ENCODE measurements at regions not wholly inside any gene's neighbourhood (a gene's known extent, or its start where the extent isn't known, plus 50 kb on each side); places are given as distances from the start of the nearest gene placed in this dataset.

DNA sequence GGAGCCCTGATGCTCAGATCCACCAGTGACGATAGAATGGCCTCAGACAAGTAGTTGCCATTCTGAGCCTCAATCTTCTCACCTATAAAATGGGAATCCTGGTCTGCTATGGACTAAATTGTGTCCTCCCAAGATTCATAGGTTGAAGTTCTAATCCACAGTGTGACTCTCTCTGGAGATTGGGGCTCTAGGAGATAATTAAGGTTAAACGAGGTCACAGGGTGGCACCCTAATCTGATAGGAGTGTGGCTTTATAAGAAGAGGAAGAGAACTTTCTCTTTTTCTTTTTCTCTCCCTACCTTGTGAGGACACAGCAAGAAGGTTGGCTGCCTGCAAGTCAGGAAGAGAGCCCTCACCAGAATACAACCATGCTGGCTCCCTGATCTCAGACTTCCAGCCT, 214.1 kb downstream of the KATNAL1 start:
- DNase-seq (ENCODE audit: low spot score in 2 of 2) (no peak), ATAC-seq (no peak)
- H3K36me3 Mint-ChIP-seq: no peaks in the 10 kb centered on the region
- H3K9me3 Mint-ChIP-seq: no peaks in the 10 kb centered on the region
- H3K27ac Mint-ChIP-seq: no peak overlapping the region

GRCh38 chr13:30091691-30092090, 215.7 kb downstream of the KATNAL1 start:
- no peaks in the 10 kb centered on the region for H3K36me3 Mint-ChIP-seq
- ATAC-seq (no peak), DNase-seq (ENCODE audit: low spot score in 2 of 2) (no peak)
- H3K27ac Mint-ChIP-seq: peak overlapping the region in 1 of 2 donors; percentile 16
- H3K9me3 Mint-ChIP-seq: no peaks in the 10 kb centered on the region

DNA sequence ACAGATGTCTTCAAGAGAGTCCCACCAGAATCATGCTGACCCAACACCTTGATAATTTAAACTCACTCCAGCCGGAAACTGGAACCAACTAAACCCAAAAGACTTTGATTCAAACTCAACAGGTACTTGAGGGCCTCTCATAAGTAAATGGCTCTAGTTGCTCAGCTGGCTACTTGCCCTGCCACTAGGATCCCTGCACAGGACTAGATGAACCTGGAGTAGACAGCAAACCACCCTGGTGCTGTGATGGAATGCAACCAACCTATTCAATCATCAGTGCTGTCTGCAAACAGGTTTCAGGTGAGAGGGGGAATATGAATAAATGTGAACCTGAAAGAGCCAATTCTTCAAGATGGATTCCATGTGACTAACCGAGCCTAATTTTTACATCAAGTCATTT, 216.3 kb downstream of the KATNAL1 start:
- no peaks in the 10 kb centered on the region for H3K9me3 Mint-ChIP-seq
- no peak overlapping the region for H3K27ac Mint-ChIP-seq
- no peak for DNase-seq (ENCODE audit: low spot score in 2 of 2)
- H3K36me3 Mint-ChIP-seq: no peaks in the 10 kb centered on the region
- ATAC-seq: no peak

DNA sequence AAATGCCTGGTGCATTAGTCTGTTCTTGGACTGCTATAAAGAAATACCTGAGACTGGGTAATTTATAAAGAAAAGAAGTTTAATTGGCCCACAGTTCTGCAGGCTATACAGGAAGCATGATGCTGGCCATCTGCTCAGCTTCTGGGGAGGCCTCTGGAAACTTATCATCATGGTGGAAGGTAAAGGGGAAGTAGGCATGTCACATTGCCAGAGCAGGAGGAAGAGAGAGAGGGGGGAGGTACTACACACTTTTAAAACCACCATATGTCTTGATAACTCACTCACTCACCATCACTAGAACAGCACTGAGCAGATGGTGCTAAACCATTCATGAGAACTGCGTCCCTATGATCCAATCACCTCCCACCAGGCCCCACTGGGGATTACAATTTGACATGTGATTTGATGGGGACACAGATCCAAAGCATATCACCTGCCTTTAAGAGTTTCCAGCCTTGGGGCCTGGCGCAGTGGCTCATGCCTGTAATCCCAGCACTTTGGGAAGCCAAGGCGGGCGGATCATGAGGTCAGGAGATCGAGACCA, 219.0 kb downstream of the KATNAL1 start:
- Mint-ChIP-seq H3K27ac (no peak overlapping the region), H3K9me3 (no peaks in the 10 kb centered on the region), H3K36me3 (no peaks in the 10 kb centered on the region)
- ATAC-seq (no peak), DNase-seq (ENCODE audit: low spot score in 2 of 2) (no peak)

GRCh38 chr13:30085087-30085486, 222.3 kb downstream of the KATNAL1 start:
- Mint-ChIP-seq H3K27ac (no peak overlapping the region), H3K36me3 (peaks cover 0 to 6% of the 10 kb centered on the region in 2 donors), H3K9me3 (peaks cover 0 to 4% of the 10 kb centered on the region in 2 donors)
- ATAC-seq: no peak
- DNase-seq (ENCODE audit: low spot score in 2 of 2): no peak

- no peak for ATAC-seq
- Mint-ChIP-seq H3K9me3 (peaks cover 0 to 4% of the 10 kb centered on the region in 2 donors), H3K36me3 (peaks cover 0 to 6% of the 10 kb centered on the region in 2 donors), H3K27ac (no peak overlapping the region)
- DNase-seq (ENCODE audit: low spot score in 2 of 2): no peak
Observed at GRCh38 chr13:30082391-30082790, 225.0 kb downstream of the KATNAL1 start.

DNA sequence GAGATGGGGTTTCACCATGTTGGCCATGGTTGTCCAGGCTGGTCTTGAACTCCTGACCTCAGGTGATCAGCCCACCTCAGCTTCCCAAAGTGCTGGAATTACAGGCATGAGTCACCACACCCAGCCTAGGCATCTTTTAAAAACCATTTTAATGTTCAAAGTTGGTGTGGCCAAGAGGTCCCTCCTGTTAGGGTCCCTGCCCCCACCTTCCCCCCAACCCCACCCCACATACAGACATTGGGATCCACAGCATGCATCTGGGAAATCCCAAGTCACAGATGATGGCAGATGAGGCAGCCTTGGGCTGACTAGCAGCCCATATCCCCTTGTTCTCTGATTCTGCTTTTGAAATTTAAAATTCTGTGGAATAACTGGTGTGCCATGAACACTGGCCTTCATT, 226.0 kb downstream of the KATNAL1 start:
- H3K27ac Mint-ChIP-seq: no peak overlapping the region
- ATAC-seq (no peak), DNase-seq (ENCODE audit: low spot score in 2 of 2) (no peak)
- peaks cover 0 to 4% of the 10 kb centered on the region in 2 donors for H3K9me3 Mint-ChIP-seq
- H3K36me3 Mint-ChIP-seq: peaks cover 0 to 6% of the 10 kb centered on the region in 2 donors

- Mint-ChIP-seq H3K27ac (peak overlapping the region in 1 of 2 donors; percentile 12), H3K9me3 (peaks cover 0 to 4% of the 10 kb centered on the region in 2 donors), H3K36me3 (peaks cover 0 to 6% of the 10 kb centered on the region in 2 donors)
- DNase-seq (ENCODE audit: low spot score in 2 of 2) (no peak), ATAC-seq (no peak)
Observed at GRCh38 chr13:30079501-30079900, 227.8 kb downstream of the KATNAL1 start.

DNA sequence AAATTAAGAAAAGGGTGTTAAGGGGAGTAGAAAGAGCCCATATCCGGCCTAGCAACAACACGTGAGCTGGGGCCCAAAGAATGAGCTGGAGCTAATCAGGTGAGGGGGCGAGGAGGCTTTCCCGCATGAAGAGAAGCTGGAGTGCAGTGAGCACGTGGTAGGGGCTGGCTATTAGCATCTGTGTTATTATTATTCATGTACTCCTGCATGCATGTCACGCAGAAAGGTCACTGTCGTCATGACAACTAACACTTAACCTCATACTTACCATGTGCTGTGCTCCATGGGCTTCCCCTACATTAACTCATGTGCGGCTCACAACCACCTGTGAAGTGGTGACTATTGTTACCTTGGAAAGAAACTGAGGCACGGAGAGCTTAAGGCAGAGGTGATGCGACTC, 227.6 kb upstream of the UBL3 start:
- Mint-ChIP-seq H3K27ac (no peak overlapping the region), H3K9me3 (peaks cover 0 to 4% of the 10 kb centered on the region in 2 donors), H3K36me3 (peaks cover 0 to 6% of the 10 kb centered on the region in 2 donors)
- DNase-seq (ENCODE audit: low spot score in 2 of 2) (no peak), ATAC-seq (no peak)

DNA sequence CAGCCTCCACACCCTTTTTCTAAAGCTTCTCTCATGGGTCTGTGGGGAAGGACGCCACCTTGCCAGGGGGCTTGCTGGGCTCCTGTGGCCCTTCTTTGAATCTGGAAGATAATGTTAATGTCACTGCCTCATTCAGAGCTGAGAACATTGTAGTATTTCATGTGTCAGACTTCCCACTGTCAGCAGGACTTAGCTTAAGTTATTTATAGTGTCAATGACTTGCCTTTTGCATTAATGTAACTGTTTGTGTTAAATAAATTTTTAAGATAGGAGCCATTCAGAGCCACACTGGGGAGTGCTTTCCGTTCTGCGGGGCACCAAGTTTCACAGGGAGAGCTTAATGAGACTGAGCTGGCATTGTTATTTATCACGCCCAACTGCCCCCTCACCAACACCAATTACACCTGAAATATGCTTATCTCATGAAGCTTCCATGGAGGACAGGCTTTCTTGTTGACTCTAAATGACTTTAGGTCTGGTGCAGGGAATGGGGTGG, 226.9 kb upstream of the UBL3 start:
- ATAC-seq (no peak), DNase-seq (ENCODE audit: low spot score in 2 of 2) (no peak)
- peaks cover 0 to 6% of the 10 kb centered on the region in 2 donors for H3K36me3 Mint-ChIP-seq
- H3K9me3 Mint-ChIP-seq: peaks cover 0 to 4% of the 10 kb centered on the region in 2 donors
- no peak overlapping the region for H3K27ac Mint-ChIP-seq

GRCh38 chr13:30074955-30075614, 224.7 kb upstream of the UBL3 start:
- DNase-seq (ENCODE audit: low spot score in 2 of 2): no peak
- no peak overlapping the region for H3K27ac Mint-ChIP-seq
- no peaks in the 10 kb centered on the region for H3K36me3 Mint-ChIP-seq
- ATAC-seq: no peak
- H3K9me3 Mint-ChIP-seq: no peaks in the 10 kb centered on the region

DNA sequence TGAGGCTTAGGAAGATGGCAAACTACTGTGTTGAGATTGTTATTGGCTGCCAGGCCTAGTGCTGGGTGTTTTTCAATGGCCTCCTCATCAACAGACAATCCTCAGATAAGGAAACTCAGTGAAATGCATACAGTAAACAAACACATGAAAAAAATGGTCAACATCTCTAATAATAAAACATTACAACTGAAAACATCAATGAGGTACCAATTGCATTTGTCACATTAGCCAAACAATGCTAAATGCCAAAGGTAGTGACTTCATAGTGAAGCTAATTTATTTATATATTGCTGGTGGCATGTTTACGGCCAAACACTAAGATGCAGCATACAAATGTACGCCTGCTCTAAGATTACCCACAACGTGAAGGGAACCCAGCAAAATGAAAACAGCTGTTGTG, 224.0 kb upstream of the UBL3 start:
- no peak overlapping the region for H3K27ac Mint-ChIP-seq
- H3K36me3 Mint-ChIP-seq: no peaks in the 10 kb centered on the region
- H3K9me3 Mint-ChIP-seq: no peaks in the 10 kb centered on the region
- ATAC-seq (no peak), DNase-seq (ENCODE audit: low spot score in 2 of 2) (no peak)

DNA sequence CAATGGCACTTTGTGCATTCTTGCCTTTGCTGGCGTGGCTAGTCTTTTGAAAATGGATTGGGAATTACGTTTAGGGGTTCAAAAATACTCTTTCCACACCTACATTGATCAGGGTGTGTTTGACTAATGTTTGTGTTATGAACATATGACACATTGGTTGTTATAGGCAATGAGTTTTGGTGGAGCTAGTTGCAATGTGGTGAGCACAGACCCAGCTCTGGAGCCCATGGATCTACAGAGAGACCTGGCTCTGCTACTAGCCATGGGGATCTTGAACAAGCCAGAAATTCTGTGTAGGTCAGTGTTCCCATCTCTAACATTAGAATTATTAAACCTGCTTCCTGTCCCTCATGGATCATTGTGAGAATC, 222.4 kb upstream of the UBL3 start:
- no peak for ATAC-seq
- Mint-ChIP-seq H3K36me3 (no peaks in the 10 kb centered on the region), H3K9me3 (no peaks in the 10 kb centered on the region), H3K27ac (no peak overlapping the region)
- DNase-seq (ENCODE audit: low spot score in 2 of 2): no peak

- no peak overlapping the region for H3K27ac Mint-ChIP-seq
- ATAC-seq (no peak), DNase-seq (ENCODE audit: low spot score in 2 of 2) (no peak)
- no peaks in the 10 kb centered on the region for H3K9me3 Mint-ChIP-seq
- no peaks in the 10 kb centered on the region for H3K36me3 Mint-ChIP-seq
Observed at GRCh38 chr13:30071969-30072817, 221.8 kb upstream of the UBL3 start.

DNA sequence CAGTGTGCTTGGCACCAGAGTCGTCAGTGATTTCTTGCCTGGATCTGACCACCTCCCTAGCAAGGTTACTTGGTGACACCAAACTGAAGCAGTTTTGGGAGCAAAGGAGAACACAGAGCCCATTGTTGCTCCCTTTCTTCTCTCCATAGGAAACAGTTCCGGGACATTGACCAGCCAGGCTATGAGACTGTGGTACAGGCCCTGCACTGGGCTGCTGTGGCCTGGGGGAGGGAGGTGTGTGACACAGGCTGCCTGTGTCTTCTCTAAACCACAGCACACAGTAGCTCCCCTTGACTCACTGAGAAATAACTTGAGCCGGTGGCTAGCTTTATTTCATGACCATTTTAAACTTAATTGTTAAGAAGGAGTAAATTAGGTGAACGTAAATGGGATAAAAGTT, 214.8 kb upstream of the UBL3 start:
- Mint-ChIP-seq H3K36me3 (no peaks in the 10 kb centered on the region), H3K9me3 (peaks cover 0 to 6% of the 10 kb centered on the region in 2 donors), H3K27ac (no peak overlapping the region)
- DNase-seq (ENCODE audit: low spot score in 2 of 2) (no peak), ATAC-seq (no peak)

DNA sequence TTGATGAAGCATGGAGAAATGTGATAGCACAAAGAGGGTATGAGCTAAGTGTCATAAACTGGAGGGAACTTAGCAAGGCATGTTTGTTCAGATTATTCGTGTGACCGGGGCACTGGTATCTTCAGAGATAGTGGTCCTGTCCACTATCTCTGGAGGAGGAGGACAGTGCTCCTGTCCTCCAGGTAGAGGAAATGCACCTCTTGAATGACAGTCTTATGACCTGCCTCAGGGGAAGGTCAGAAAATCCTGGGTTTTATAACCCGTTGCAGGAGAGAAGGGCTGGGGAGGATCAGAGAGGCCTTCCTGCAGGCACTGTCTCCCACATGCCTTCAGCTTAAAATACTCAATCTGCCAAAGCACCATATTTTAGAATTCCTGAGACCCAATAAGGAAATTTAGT, 213.5 kb upstream of the UBL3 start:
- H3K27ac Mint-ChIP-seq: no peak overlapping the region
- ATAC-seq (no peak), DNase-seq (ENCODE audit: low spot score in 2 of 2) (no peak)
- peaks cover 7 to 14% of the 10 kb centered on the region in 2 donors for H3K9me3 Mint-ChIP-seq
- no peaks in the 10 kb centered on the region for H3K36me3 Mint-ChIP-seq

DNA sequence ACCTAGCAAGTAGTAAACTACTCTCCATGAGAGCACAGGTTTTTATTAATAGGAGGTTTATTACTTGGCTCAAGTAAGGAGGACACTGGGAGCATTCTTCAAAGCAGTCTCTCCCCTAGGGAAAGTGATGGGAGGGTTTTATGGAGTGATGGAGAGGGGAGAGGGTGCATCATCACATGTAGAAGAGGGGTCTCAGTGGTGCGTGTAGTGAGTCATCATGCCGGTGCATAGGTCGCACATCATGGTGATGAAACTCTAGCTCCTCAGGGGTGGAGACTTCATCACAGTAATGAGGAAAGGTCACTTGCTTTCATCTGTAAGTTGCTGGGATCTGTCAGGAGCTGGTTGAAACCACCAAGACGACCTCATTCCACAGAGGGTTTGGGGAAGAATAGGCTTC, 210.8 kb upstream of the UBL3 start:
- peaks cover 7 to 14% of the 10 kb centered on the region in 2 donors for H3K9me3 Mint-ChIP-seq
- DNase-seq (ENCODE audit: low spot score in 2 of 2) (no peak), ATAC-seq (no peak)
- no peaks in the 10 kb centered on the region for H3K36me3 Mint-ChIP-seq
- H3K27ac Mint-ChIP-seq: no peak overlapping the region
